ENCODE measurements at regions not wholly inside any gene's neighbourhood (a gene's known extent, or its start where the extent isn't known, plus 50 kb on each side); places are given as distances from the start of the nearest gene placed in this dataset.

GRCh38 chr5:124798890-124799289, 52.5 kb upstream of the ZNF608 start:
- no peak for ATAC-seq
- POLR2A ChIA-PET = interaction anchor here (0.7 kb wide), 1 partner anchor 383 kb away, joined by 3 read pairs; no protein-coding TSS in a partner anchor
- Histone ChIP-seq H3K4me1 (ENCODE audit: control insufficient read depth, insufficient read depth, low read length) (no peaks in the 10 kb centered on the region), H3K36me3 (ENCODE audit: control insufficient read depth, insufficient read depth, low read length) (no peaks in the 10 kb centered on the region), H3K27me3 (ENCODE audit: control insufficient read depth, insufficient read depth, low read length) (no peaks in the 10 kb centered on the region), H3K4me3 (ENCODE audit: low read depth in 2 of 2, low read length in 2 of 2) (no peak overlapping the region), H3K27ac (ENCODE audit: low read length) (no peak overlapping the region), H3K9me3 (ENCODE audit: control insufficient read depth, insufficient read depth, low read depth, low read length) (no peaks in the 10 kb centered on the region)
- intact Hi-C loops (cut with micrococcal nuclease; ENCODE audit: unreplicated experiment) = no loop called here
- no peak for DNase-seq (ENCODE audit: low read depth, low spot score)
- in situ Hi-C loops (cut with HindIII; ENCODE audit: low pct_unique_long_range_greater_than_20kb, low sequenced_read_pairs) = no loop called here
- TF ChIP-seq POLR2AphosphoS5 (IDR thresholded peaks at IDR 0.05; ENCODE audit: low read depth, low read length) (no peak), CTCF (IDR thresholded peaks at IDR 0.05) (no peak), SIN3A (IDR thresholded peaks at IDR 0.05; ENCODE audit: borderline replicate concordance, insufficient read depth, low read depth, low read length) (no peak), REST (IDR thresholded peaks at IDR 0.05; ENCODE audit: insufficient read depth in 1 of 2, low read depth in 2 of 2, low read length in 1 of 2) (no peak), TCF7L2 (IDR thresholded peaks at IDR 0.05; ENCODE audit: low read depth, low read length) (no peak)
- no TSS peak for BruUV-seq (replicated peaks)
- CTCF ChIA-PET = no interaction called here

DNA sequence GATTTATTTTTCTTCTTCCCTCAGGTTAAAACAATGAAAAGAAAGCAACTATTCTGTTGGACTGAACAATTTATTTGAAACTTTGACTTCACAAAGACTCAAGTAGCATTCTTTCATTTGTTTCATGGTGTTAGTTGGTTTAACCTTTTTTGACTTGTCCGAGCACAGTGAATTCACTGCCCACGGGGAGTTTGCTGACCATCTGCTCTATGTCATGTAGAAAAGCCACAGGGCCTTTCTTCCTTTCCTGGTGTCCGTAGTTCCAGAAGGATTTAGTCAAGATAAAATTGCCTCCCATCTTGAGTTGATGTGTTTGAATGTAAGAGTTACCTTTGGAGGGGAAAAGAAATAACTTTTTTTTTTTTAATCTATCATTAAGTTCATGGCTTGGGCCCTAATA, 55.1 kb upstream of the ZNF608 start:
- ChIA-PET POLR2A (no interaction called here), CTCF (no interaction called here)
- no peaks in the 10 kb centered on the region for H3K36me3 ChIP-seq (ENCODE audit: control insufficient read depth, insufficient read depth, low read length)
- no peaks in the 10 kb centered on the region for H3K27me3 ChIP-seq (ENCODE audit: control insufficient read depth, insufficient read depth, low read length)
- no peak for DNase-seq (ENCODE audit: low read depth, low spot score)
- in situ Hi-C loops (cut with HindIII; ENCODE audit: low pct_unique_long_range_greater_than_20kb, low sequenced_read_pairs) (no loop called here), intact Hi-C loops (cut with micrococcal nuclease; ENCODE audit: unreplicated experiment) (no loop called here)
- TF ChIP-seq SIN3A (IDR thresholded peaks at IDR 0.05; ENCODE audit: borderline replicate concordance, insufficient read depth, low read depth, low read length) = no peak
- TF ChIP-seq REST (IDR thresholded peaks at IDR 0.05; ENCODE audit: insufficient read depth in 1 of 2, low read depth in 2 of 2, low read length in 1 of 2) = no peak
- no peak for TF ChIP-seq CTCF (IDR thresholded peaks at IDR 0.05)
- no peak for TF ChIP-seq TCF7L2 (IDR thresholded peaks at IDR 0.05; ENCODE audit: low read depth, low read length)
- no peak for TF ChIP-seq POLR2AphosphoS5 (IDR thresholded peaks at IDR 0.05; ENCODE audit: low read depth, low read length)
- no peaks in the 10 kb centered on the region for H3K9me3 ChIP-seq (ENCODE audit: control insufficient read depth, insufficient read depth, low read depth, low read length)
- ATAC-seq = no peak
- peaks cover 3% of the 10 kb centered on the region for H3K4me1 ChIP-seq (ENCODE audit: control insufficient read depth, insufficient read depth, low read length)
- H3K4me3 ChIP-seq (ENCODE audit: low read depth in 2 of 2, low read length in 2 of 2) = no peak overlapping the region
- no TSS peak for BruUV-seq (replicated peaks)
- peak overlapping the region; percentile 32; the same call in 1 of the 2 replicates for H3K27ac ChIP-seq (ENCODE audit: low read length)
